Amniotic epithelial cell (primary cell): ENCODE measurements at regions not wholly inside any gene's neighbourhood (a gene's known extent, or its start where the extent isn't known, plus 50 kb on each side); places are given as distances from the start of the nearest gene placed in this dataset.

Experiments used
- DNase-seq: peaks from one replicate; pipeline ENCODE4 v3.0.0-alpha.2; 2010; ENCODE audit warnings: low read depth

- peak; percentile 73 for DNase-seq
These were observed 376.9 kb downstream of the HHIPL2 start for GRCh38 chr1:222171005-222171404.

GRCh38 chr1:222168621-222169020 lies 379.3 kb downstream of the HHIPL2 start:
- DNase-seq: peak; percentile 8

- DNase-seq: peak; percentile 13
These were observed 380.0 kb downstream of the HHIPL2 start for GRCh38 chr1:222167896-222168295.

GRCh38 chr1:222167111-222167510 lies 380.8 kb downstream of the HHIPL2 start:
- peak; percentile 94 for DNase-seq

GRCh38 chr1:222165629-222166028 lies 382.3 kb downstream of the HHIPL2 start:
- DNase-seq: no peak

- no peak for DNase-seq
These were observed 384.0 kb downstream of the HHIPL2 start for GRCh38 chr1:222163895-222164294.

- no peak for DNase-seq
These were observed 386.2 kb downstream of the HHIPL2 start for GRCh38 chr1:222161676-222162075.

- DNase-seq: no peak
These were observed 390.3 kb downstream of the HHIPL2 start for GRCh38 chr1:222157612-222158011.

GRCh38 chr1:222140206-222140605 lies 398.3 kb upstream of the DUSP10 start:
- peak; percentile 24 for DNase-seq

- no peak for DNase-seq
These were observed 396.2 kb upstream of the DUSP10 start for GRCh38 chr1:222138095-222138494.

- no peak for DNase-seq
These were observed 395.0 kb upstream of the DUSP10 start for GRCh38 chr1:222136869-222137268.

- DNase-seq: no peak
These were observed 387.2 kb upstream of the DUSP10 start for GRCh38 chr1:222129041-222129440.

- DNase-seq: no peak
These were observed 385.8 kb upstream of the DUSP10 start for GRCh38 chr1:222127526-222128152.

- no peak for DNase-seq
These were observed 385.2 kb upstream of the DUSP10 start for GRCh38 chr1:222127096-222127495.

- no peak for DNase-seq
These were observed 384.2 kb upstream of the DUSP10 start for GRCh38 chr1:222126052-222126451.

GRCh38 chr1:222124602-222125001 lies 382.7 kb upstream of the DUSP10 start:
- DNase-seq: no peak

- no peak for DNase-seq
These were observed 381.2 kb upstream of the DUSP10 start for GRCh38 chr1:222123111-222123510.

GRCh38 chr1:222117809-222118208 lies 375.9 kb upstream of the DUSP10 start:
- DNase-seq: no peak

- DNase-seq: no peak
These were observed 372.8 kb upstream of the DUSP10 start for GRCh38 chr1:222114536-222115156.

- DNase-seq: no peak
These were observed 367.9 kb upstream of the DUSP10 start for GRCh38 chr1:222109836-222110235.

GRCh38 chr1:222107975-222108374 lies 366.1 kb upstream of the DUSP10 start:
- DNase-seq: no peak

- DNase-seq: no peak
These were observed 365.4 kb upstream of the DUSP10 start for GRCh38 chr1:222107267-222107666.

GRCh38 chr1:222106377-222106776 lies 364.5 kb upstream of the DUSP10 start:
- no peak for DNase-seq

GRCh38 chr1:222105861-222106260 lies 364.0 kb upstream of the DUSP10 start:
- no peak for DNase-seq
